ACC112 (cell line): ENCODE measurements at regions not wholly inside any gene's neighbourhood (a gene's known extent, or its start where the extent isn't known, plus 50 kb on each side); places are given as distances from the start of the nearest gene placed in this dataset.

ENCODE experiments used
- H2AFZ ChIP-seq: fragments of 200-600 bp; sonication (generic); one replicate; pipeline ENCODE4 v1.6.0; 2017; ENCODE audit warnings: antibody characterized with exemption, low read length; ENCODE audit not compliant: unreplicated experiment
- H3K27ac ChIP-seq: fragments of 200-600 bp; sonication (generic); 2 replicates; pipeline ENCODE4 v1.5.1; 2014; ENCODE audit warnings: low read depth, mild to moderate bottlenecking, antibody characterized with exemption, low read length, moderate library complexity
- H3K27me3 ChIP-seq: fragments of 200-600 bp; sonication (generic); 2 replicates; pipeline ENCODE4 v1.6.1; 2014; ENCODE audit warnings: mild to moderate bottlenecking, antibody characterized with exemption, low read length, moderate library complexity, mixed read lengths; ENCODE audit not compliant: insufficient read depth
- H3K36me3 ChIP-seq: fragments of 200-600 bp; sonication (generic); 2 replicates; pipeline ENCODE4 v1.6.1; 2016; ENCODE audit warnings: mild to moderate bottlenecking, antibody characterized with exemption, low read length, moderate library complexity, mixed read lengths; ENCODE audit not compliant: insufficient read depth
- H3K4me1 ChIP-seq: fragments of 200-600 bp; sonication (generic); one replicate; pipeline ENCODE4 v1.6.1; 2016; ENCODE audit warnings: low read length, mixed read lengths; ENCODE audit not compliant: insufficient read depth, unreplicated experiment, control insufficient read depth
- H3K4me3 ChIP-seq: fragments of 200-600 bp; sonication (generic); 2 replicates; pipeline ENCODE4 v1.5.1; 2014; ENCODE audit warnings: mild to moderate bottlenecking, low read depth, low read length
- H3K79me2 ChIP-seq: fragments of 200-600 bp; sonication (generic); one replicate; pipeline ENCODE4 v1.6.0; 2016; ENCODE audit warnings: low read length; ENCODE audit not compliant: control insufficient read depth, unreplicated experiment, insufficient read depth

DNA sequence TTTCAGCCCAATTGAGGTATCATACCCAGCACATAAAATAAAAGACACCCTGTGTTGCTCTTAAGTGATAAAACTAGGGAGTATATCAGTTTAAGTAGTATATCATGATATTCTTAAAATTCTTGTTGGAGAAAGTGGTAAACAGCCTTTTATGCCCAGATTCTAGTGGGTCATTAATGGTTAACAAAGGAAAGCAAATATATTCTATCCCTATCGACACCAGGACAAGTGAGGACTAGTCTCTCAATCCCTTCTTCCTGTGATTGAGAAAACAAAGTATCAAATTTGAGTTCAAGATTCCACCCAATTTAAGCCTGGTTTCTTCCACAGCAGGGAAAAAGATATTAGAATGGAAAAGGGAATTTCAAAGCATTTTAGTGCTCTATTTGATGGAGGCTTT lies 142.4 kb upstream of the IL12A start:
- no peak overlapping the region for H2AFZ ChIP-seq
- no peak overlapping the region for H3K27ac ChIP-seq
- H3K79me2 ChIP-seq, result peaks cover 67% of the 10 kb centered on the region
- H3K4me3 ChIP-seq, result no peak overlapping the region
- no peaks in the 10 kb centered on the region for H3K36me3 ChIP-seq
- H3K27me3 ChIP-seq, result no peaks in the 10 kb centered on the region
- H3K4me1 ChIP-seq, result peaks cover 2% of the 10 kb centered on the region

DNA sequence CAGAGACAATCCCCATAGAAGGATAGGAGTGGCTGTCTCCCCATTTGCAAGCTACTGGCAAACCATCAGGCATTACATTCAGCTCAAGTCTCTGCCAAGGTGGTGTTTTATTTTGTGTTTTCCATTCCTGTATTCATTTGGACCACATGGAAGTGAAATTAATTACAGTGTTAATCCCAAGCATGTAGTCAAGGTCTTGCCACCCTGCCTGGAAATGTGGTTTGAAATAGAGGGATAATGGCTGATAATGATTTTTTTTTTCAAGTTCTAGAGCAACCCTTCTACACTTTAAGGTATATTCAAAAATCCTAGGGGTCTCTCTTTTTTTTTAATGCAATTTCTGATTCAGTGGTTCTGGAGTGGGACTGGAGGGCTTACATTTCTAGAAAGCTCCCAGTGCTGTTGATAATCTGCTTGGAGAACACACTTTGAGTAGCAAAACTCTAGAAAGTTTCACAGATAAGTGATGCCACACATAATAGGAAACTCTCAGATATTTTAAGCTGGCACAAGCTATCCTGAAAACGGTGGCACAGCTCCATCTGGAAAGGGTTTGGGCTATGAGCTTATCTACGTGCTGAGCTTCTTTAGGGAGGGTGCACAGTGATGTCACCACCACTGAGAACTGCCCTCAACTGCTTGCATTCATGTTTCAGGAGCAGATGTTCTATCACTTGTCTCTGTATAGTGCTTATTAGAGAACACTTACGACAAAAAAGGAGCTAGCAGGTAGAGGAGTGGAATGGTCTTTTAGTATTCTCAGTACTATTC lies 140.1 kb upstream of the IL12A start:
- H3K4me3 ChIP-seq, result no peak overlapping the region
- H2AFZ ChIP-seq, result no peak overlapping the region
- H3K79me2 ChIP-seq, result peaks cover 68% of the 10 kb centered on the region
- no peak overlapping the region for H3K27ac ChIP-seq
- H3K4me1 ChIP-seq, result peaks cover 22% of the 10 kb centered on the region
- no peaks in the 10 kb centered on the region for H3K27me3 ChIP-seq
- no peaks in the 10 kb centered on the region for H3K36me3 ChIP-seq

DNA sequence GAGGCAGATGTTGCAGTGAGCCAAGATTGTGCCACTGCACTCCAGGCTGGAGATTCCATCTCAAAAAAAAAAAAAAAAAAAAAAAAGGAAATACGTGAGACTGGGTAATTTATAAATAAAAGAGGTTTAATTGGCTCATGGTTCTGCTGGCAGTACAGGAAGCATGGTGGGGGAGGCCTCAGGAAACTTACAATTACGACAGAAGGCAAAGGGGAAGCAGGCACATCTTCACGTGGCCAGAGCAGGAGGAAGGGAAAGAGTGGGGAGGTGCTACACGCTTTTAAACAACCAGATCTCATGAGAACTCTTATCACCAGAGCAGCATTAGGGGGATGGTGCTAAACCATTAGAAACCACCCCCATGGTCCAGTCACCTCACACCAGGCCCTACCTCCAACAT lies 138.2 kb upstream of the IL12A start:
- no peak overlapping the region for H3K4me3 ChIP-seq
- peaks cover 52% of the 10 kb centered on the region for H3K79me2 ChIP-seq
- H3K4me1 ChIP-seq, result peaks cover 40% of the 10 kb centered on the region
- H3K27ac ChIP-seq, result no peak overlapping the region
- no peaks in the 10 kb centered on the region for H3K27me3 ChIP-seq
- H3K36me3 ChIP-seq, result no peaks in the 10 kb centered on the region
- no peak overlapping the region for H2AFZ ChIP-seq

DNA sequence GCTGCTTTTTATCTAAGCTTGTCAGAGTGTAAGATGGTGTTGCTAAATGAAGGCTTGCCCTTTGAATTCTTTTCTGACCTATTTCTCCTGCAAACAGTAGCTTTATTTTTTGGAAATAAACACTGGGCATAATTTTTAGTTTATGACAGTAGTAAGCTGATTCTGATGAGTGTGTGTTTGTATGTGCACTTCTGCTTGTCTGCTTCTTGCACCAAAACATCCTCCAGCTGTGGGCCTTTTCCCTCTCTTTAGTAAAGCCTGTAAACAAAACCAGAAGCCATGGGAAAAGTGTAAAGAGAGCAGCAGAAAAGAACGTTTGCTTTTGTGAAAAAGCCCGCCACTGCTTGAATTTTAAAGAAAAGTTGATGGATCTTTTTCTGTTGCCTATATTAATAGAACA lies 136.4 kb upstream of the IL12A start:
- H3K27ac ChIP-seq, result peak overlapping the region; percentile 83
- peaks cover 49% of the 10 kb centered on the region for H3K4me1 ChIP-seq
- 0 out of 2 replicates have a peak overlapping the region, but pooled peaks have one; percentile 19 for H3K4me3 ChIP-seq
- no peaks in the 10 kb centered on the region for H3K36me3 ChIP-seq
- no peaks in the 10 kb centered on the region for H3K27me3 ChIP-seq
- H3K79me2 ChIP-seq, result peaks cover 54% of the 10 kb centered on the region
- peak overlapping the region; percentile 34 for H2AFZ ChIP-seq

DNA sequence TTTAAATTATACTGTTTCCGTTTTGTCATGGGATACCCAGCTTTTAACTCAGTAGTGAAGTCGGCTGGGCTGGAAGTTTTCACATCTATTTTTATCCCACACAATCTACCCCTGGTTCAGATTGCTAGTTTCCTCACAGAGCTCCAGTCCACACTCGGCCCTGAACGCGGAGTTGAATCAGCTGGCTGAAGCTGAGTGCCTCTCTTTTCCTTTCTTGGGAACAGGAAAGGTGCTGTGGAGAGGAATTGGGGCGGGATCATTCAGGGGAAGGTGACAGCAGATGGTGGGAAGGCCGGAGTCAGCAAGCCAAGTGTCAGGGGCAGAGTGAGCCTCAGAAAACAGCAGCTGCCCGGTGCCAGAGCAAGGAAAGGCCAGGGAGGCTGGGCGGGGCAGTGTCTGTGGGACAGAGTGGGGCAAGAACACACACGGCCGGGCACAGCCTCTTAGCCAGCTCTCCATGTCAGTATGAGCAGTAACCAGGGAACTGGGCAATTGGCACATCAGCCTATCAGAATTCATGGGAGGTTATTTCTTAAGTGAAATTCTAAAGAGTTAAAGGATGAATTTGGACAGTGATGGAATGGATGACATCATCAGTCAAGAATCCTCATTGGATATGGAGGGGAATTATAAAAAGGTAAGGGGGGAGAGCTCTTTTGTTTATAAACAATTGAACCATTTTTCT lies 135.7 kb upstream of the IL12A start:
- Histone ChIP-seq H3K4me3 (peak overlapping the region; percentile 19; the same call in 1 of the 2 replicates), H3K36me3 (no peaks in the 10 kb centered on the region), H2AFZ (peak overlapping the region; percentile 34), H3K4me1 (peaks cover 49% of the 10 kb centered on the region), H3K79me2 (peaks cover 52% of the 10 kb centered on the region), H3K27ac (peak overlapping the region; percentile 83), H3K27me3 (no peaks in the 10 kb centered on the region)

DNA sequence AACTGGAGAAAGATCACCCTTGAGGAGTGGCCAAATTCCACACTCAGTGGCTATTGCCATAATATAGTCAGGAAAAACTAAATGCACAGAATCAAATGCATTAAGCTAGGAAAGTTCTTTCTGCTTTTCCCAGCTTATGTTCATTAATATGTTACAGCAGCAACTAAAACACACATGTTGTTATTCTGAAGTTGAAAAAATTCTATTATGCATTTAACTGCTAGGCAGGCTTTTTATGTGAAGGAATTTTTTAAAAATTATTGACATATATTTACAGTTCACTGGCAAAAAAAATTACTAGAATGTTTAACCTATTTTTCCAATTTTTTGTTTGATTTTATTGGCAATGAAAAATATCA lies 135.2 kb upstream of the IL12A start:
- H3K4me3 ChIP-seq, result no peak overlapping the region
- no peak overlapping the region for H2AFZ ChIP-seq
- no peaks in the 10 kb centered on the region for H3K36me3 ChIP-seq
- H3K27me3 ChIP-seq, result no peaks in the 10 kb centered on the region
- H3K79me2 ChIP-seq, result peaks cover 49% of the 10 kb centered on the region
- peaks cover 49% of the 10 kb centered on the region for H3K4me1 ChIP-seq
- peak overlapping the region; percentile 83 for H3K27ac ChIP-seq

DNA sequence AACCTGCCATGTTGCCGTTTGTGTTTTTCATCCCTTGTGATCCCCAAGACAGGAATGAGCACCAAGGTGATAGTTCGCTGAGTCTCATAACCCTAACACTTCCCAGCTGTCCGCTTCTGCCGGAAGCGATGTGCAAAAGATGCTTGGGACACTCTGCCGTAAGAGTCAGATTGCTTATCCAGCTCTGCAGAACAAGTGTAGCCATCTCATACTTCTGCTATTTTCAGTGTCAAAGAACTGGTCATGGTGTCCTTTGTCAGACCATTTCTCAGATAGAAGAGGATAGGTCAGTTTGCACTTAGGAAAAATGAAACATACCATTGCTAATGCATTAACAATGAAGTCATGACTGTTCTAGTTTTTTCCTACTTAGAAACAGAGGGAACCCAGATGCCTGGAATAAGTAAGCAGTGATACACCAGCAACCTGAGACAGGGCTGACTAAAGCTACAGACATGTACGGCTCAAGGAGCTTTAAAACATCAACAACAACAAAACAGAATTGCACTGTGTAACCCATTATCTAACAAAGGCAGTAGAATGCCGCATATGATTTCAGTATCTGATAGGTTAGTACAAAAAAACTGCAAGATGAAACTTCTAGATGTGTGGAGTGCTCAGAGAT lies 134.0 kb upstream of the IL12A start:
- peaks cover 50% of the 10 kb centered on the region for H3K79me2 ChIP-seq
- peak overlapping the region; percentile 28 for H2AFZ ChIP-seq
- peaks cover 50% of the 10 kb centered on the region for H3K4me1 ChIP-seq
- H3K4me3 ChIP-seq, result peak overlapping the region; percentile 46
- H3K27me3 ChIP-seq, result no peaks in the 10 kb centered on the region
- peak overlapping the region; percentile 83 for H3K27ac ChIP-seq
- H3K36me3 ChIP-seq, result no peaks in the 10 kb centered on the region

DNA sequence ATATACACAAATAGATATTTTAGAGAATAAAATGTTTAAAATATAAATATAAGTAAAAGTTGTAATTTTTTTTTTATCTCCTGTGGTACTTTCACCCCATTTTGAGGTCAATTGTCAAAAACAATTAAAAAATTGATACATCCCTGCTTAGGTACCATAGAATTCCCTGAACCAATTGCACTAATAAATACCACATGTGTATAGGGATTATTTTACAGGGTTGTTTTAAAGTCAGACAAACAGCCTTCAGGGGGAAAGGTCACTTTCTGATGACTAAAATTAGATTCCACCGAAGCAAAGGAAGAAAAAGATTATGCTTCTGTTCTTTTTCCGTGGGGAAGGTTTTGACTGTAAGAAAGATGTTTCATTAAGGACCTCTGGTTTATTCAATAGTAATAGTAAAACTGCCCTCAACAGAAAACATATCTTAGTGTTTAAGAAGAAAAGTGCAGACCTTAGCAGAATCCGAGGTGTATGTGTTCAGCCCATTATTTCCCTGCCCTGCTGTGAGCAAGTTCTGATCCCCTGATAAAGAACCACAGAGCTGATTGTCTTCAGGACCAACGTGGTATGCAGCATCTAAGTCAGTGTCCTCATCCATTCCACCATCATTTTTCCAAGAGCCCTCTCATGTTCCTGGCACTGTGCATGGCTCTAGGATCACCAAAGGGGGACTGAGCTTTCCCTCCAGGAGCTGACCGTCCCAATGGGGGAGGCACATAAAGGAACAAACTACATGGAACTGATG lies 132.9 kb upstream of the IL12A start:
- Histone ChIP-seq H3K27me3 (no peaks in the 10 kb centered on the region), H2AFZ (no peak overlapping the region), H3K4me1 (peaks cover 61% of the 10 kb centered on the region), H3K27ac (peak overlapping the region; percentile 30), H3K4me3 (0 out of 2 replicates have a peak overlapping the region, but pooled peaks have one; percentile 11), H3K36me3 (no peaks in the 10 kb centered on the region), H3K79me2 (peaks cover 47% of the 10 kb centered on the region)

DNA sequence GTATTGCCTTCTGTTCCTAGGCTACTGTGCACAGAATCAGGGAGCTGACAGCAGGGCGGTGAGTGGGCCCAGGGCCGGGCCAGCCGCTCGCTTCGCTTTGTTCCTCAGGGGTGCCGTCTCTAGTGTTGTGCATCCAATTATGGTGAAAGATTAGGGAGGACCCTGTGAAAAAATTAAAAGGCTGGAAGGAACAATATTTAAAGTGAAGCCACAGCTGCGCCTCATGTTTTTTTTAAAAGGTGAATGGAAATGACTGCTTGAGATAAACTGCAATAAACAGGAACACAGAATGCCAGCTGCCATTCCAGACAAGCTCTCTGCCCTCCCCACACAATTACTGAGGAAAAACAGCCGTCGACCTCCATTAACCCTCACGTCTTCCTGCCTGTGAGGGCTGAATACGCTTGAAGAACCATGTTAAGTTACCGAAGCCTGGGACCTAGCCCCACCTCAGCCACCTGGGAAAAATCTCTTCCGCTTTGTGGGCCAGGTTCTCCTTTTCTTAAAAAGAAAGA lies 132.0 kb upstream of the IL12A start:
- Histone ChIP-seq H3K27me3 (no peaks in the 10 kb centered on the region), H3K4me3 (no peak overlapping the region), H3K79me2 (peaks cover 50% of the 10 kb centered on the region), H3K36me3 (no peaks in the 10 kb centered on the region), H3K4me1 (peaks cover 66% of the 10 kb centered on the region), H2AFZ (no peak overlapping the region), H3K27ac (no peak overlapping the region)

DNA sequence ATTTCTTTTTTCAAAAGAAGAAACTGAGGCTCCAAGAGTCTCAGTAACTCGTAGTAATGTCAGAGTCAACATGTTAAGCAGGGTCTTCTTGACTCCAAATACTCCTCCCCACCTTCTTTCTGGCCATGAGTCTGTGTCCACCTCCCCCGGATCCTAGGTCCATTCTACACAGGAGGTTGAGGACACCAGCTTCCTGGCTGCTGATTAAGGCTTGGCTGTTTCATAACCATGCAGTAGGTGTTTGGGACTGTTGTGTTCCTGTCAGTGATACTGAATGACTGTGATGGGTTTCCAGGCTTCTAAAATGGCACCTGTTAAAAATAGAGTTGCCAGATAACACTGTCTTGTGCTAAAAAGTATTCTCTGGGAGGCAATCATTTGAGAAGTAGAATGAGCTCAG lies 130.8 kb upstream of the IL12A start:
- no peak overlapping the region for H2AFZ ChIP-seq
- H3K4me3 ChIP-seq, result no peak overlapping the region
- H3K27ac ChIP-seq, result no peak overlapping the region
- peaks cover 49% of the 10 kb centered on the region for H3K79me2 ChIP-seq
- no peaks in the 10 kb centered on the region for H3K27me3 ChIP-seq
- peaks cover 61% of the 10 kb centered on the region for H3K4me1 ChIP-seq
- no peaks in the 10 kb centered on the region for H3K36me3 ChIP-seq
